ENCODE measurements at regions not wholly inside any gene's neighbourhood (a gene's known extent, or its start where the extent isn't known, plus 50 kb on each side); places are given as distances from the start of the nearest gene placed in this dataset.
"Not testable (repeated sequence)": the region's sequence is repeated elsewhere in the genome, so short reads cannot be mapped to it uniquely, and the experiment has no call there.

DNA sequence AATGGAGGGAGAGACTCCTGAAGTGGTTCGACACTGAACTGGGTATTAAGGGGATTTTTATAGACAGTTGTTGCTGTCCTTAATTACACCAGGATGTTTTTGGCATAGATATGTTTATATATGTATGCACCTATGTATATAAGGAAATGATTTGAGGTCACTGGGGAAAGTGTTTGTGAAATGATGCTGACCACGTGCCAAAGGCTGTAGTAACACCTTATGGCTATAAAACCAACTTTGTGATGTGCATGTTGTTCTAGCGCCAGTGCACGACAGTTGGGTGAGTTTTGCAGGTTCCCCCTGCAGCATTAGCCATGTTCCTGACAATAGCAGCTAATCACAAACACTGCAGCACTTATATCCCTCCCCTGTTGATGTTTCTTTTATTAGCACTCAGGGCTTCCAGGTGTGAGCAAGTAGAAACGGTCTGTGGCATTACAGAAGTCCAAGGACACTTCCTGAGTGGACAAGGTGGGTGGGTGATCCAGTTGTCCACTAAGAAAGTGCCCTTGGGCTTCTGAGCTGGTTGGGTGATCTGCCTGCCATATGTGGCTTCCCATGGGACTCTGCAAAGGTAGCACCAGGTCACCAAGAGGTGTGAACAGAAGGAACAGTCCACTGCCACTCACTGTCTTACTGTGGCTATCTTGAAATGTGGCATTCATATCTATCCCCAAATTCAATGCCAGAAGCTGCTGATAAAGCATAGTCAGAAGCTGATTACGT is 63.0 kb upstream of the RBM24 start:
- Histone ChIP-seq H3K4me3 (ENCODE audit: insufficient read depth, low read depth, low read length) (no peak overlapping the region), H3K27me3 (ENCODE audit: control insufficient read depth, insufficient read depth, low read length) (no peaks in the 10 kb centered on the region)
- no peak for DNase-seq

DNA sequence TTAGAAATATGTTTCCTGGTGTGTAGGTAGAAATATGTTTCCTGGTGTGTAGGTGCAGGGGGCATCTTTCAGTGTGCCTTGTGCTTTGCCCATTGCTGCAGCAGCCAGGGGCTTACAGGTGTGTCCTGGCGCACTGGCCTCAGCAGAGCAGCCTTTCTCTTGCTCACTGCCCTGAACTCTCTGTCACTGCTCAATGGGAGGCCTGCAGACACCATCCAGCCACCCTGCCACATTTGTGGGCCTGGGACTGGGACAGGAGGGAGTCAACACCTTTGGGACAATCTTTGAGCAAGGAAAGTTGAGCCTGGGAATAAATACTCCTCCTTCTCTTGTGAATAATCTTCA is 62.4 kb upstream of the RBM24 start:
- H3K36me3 ChIP-seq (replicated peaks; ENCODE audit: control insufficient read depth, insufficient read depth, low read length) = no peaks in the 10 kb centered on the region
- no peaks in the 10 kb centered on the region for H3K27me3 ChIP-seq (ENCODE audit: control insufficient read depth, insufficient read depth, low read length)
- no peak for DNase-seq
- no peak overlapping the region for H3K4me3 ChIP-seq (ENCODE audit: insufficient read depth, low read depth, low read length)

More for the DNA sequence above, 63.0 kb upstream of the RBM24 start:
- no peaks in the 10 kb centered on the region for H3K36me3 ChIP-seq (replicated peaks; ENCODE audit: control insufficient read depth, insufficient read depth, low read length)

DNA sequence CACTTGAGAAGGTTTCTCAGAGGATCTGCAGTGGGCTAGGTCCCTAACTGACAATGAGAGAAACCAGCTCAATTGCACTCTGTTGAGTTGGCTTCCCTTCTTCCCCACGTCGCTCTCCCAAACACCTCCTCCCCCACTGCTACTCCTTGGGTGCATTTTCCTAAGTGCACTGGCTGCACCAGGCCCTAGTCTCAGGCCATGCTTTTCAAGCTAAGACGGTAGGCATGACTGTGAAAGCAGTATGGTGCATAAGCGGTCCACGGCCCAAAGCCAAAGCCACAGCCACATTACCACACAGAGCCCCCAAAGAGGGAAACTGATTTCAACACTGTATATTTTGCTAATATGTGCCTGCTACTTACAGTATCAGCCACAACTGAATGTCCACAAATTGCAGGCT is 62.1 kb upstream of the RBM24 start:
- no peak for DNase-seq
- no peaks in the 10 kb centered on the region for H3K27me3 ChIP-seq (ENCODE audit: control insufficient read depth, insufficient read depth, low read length)
- H3K4me3 ChIP-seq (ENCODE audit: insufficient read depth, low read depth, low read length) = no peak overlapping the region
- H3K36me3 ChIP-seq (replicated peaks; ENCODE audit: control insufficient read depth, insufficient read depth, low read length) = no peaks in the 10 kb centered on the region

DNA sequence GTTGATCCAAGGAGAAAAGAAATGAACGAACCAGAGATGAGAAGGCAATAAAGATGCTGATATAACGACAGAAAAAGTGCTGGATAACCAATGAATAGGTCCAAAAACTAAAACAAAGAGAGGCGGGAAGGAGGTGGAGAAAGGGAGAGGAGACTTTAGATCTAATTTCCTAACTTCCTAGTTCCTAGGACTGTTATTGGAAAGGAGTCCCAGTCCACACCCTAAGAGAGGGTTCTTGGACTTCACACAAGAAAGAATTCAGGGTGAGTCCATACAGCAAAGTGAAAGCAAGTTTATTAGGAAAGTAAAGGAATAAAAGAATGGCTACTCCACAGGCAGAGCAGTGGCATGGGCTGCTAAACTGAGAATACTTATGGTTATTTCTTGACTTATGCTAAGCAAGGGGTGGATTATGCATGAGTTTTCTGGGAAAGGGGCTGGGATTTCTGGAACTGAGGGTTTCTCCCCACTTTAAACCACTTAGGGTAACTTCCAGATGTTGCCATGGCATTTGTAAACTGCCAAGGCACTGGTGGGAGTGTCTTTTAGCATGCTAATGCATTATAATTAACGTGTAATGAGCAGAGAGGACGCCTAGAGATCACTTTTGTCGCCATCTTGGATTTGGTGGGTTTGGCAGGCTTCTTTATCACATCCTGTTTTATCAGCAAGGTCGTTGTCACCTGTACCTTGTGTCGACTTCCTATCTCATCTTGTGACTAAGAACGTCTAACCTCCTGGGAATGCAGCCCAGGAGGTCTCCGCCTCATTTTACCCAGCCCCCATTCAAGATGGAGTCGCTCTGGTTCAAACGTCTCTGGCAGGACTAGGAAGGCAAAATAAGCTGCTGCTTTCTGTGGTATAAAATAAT is 60.9 kb upstream of the RBM24 start:
- Histone ChIP-seq H3K4me3 (ENCODE audit: insufficient read depth, low read depth, low read length) (no peak overlapping the region), H3K36me3 (replicated peaks; ENCODE audit: control insufficient read depth, insufficient read depth, low read length) (no peaks in the 10 kb centered on the region), H3K27me3 (ENCODE audit: control insufficient read depth, insufficient read depth, low read length) (no peaks in the 10 kb centered on the region)
- DNase-seq = no peak

DNA sequence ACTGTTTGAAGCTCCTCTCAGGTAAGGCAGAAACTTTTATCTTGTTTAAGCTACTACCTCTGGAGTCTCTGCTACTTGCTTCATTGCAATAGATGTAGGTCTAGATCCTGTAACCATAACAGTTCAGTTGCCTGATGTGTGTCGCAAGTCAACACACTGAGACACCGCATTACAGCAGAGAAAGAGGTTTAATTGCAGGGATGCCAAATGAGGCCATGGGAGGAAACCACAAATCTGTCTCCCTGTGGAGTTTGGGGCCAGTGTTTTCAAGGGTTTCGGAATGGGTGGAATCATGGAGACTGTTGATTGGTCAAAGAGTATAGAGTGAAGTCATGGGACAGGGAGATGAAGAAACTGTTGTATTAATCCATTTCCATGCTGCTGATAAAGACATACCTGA is 57.1 kb upstream of the RBM24 start:
- DNase-seq = no peak
- H3K4me3 ChIP-seq (ENCODE audit: insufficient read depth, low read depth, low read length) = no peak overlapping the region
- no peaks in the 10 kb centered on the region for H3K27me3 ChIP-seq (ENCODE audit: control insufficient read depth, insufficient read depth, low read length)
- no peaks in the 10 kb centered on the region for H3K36me3 ChIP-seq (replicated peaks; ENCODE audit: control insufficient read depth, insufficient read depth, low read length)

DNA sequence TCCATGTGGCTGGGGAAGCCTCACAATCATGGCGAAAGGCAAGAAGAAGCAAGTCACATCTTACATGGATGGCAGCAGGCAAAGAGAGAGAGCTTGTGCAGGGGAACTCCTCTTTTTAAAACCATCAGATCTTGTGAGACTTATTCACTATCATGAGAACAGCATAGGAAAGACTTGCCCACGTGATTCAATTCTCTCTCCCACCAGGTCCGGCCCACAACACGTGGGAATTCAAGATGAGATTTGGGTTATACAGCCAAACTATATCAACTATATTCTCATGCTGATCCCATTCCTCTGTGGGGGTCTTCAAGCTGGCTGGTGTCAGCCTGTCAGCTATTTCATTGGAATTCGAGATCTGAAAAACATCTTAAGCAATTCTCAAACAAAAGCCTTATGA is 56.7 kb upstream of the RBM24 start:
- not testable (repeated sequence) for H3K4me3 ChIP-seq (ENCODE audit: insufficient read depth, low read depth, low read length); H3K36me3 ChIP-seq (replicated peaks; ENCODE audit: control insufficient read depth, insufficient read depth, low read length); H3K27me3 ChIP-seq (ENCODE audit: control insufficient read depth, insufficient read depth, low read length); DNase-seq

DNA sequence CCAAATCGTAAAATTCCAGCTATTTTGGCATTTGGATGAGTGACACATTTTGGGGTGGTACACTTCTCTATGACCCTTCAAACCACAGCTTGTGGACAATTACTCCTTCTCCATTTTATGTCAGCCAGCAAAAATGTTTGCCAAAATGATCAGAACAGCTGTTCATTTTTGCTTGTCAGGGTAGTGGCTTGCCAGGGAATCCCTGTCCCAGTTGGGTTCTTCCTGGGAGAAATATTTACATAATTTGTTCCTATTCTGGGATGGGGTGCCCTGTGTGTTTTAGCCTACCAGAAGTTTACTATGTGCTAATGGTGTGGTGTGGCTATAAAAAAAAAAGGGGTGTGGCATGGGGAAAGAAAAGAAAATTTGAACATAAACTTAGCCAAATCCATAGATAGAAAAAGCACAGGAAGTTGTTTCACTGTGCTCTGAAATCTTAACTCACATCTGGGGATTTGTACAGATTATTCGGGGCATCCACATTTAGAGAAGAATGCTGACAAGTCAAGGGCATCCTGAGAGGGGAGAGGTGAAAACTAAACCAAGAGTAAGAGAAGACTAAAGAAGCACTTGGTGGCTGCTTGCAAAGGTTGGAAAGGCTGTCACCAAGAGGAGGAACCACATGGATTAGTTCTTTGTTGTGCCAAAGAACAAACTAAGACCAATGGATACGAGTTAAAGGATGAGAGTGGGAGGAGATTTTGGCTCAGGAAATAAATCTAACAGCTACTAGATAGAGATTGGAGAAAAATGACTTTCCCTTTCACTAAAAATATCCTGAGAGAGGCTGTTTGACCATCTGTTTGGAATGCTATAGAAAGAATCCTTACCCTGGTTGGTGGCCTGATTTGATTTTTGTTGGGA is 55.2 kb upstream of the RBM24 start:
- Histone ChIP-seq H3K4me3 (ENCODE audit: insufficient read depth, low read depth, low read length) (no peak overlapping the region), H3K27me3 (ENCODE audit: control insufficient read depth, insufficient read depth, low read length) (no peaks in the 10 kb centered on the region), H3K36me3 (replicated peaks; ENCODE audit: control insufficient read depth, insufficient read depth, low read length) (no peaks in the 10 kb centered on the region)
- no peak for DNase-seq

DNA sequence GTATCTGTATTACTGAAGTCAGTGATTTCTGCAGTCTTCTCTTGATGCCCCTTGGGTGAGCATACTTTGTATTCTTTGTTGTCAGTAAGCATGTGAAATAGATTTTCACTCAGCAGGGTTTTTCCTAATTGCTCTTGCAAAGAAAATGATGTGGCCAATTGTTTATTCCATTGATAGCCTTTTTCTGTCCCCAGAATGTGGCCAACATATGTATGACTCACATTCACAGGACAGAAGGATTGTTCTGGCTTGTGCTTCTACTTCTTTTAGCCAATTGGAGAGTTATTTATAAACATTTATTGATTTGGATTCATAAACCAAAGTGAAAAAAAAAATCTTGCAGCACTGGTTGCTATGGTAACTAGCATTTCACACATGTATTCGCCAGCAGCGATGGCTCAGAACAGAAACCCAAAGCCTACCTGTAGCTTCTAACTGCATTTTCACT is 54.4 kb upstream of the RBM24 start:
- Histone ChIP-seq H3K4me3 (ENCODE audit: insufficient read depth, low read depth, low read length) (no peak overlapping the region), H3K27me3 (ENCODE audit: control insufficient read depth, insufficient read depth, low read length) (no peaks in the 10 kb centered on the region), H3K36me3 (replicated peaks; ENCODE audit: control insufficient read depth, insufficient read depth, low read length) (no peaks in the 10 kb centered on the region)
- no peak for DNase-seq

DNA sequence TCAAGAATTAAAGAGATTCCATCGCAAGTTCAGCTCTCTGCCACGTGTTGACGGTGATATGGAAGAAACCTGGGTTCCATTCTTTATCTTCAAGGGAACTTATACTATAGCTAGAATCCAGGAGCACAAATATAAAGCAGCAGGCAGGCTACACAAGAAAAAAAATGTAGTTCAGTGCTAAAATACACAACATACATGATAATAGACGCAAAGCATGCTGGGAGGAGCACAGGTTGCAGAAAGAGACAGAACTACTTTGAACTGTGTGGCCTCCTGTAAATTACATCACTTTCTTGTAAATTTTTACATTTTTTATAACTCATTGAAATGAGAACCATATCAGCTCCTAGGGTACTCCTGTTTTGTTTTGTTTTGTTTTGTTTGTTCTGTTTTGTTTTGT is 53.8 kb upstream of the RBM24 start:
- no peak overlapping the region for H3K4me3 ChIP-seq (ENCODE audit: insufficient read depth, low read depth, low read length)
- no peaks in the 10 kb centered on the region for H3K36me3 ChIP-seq (replicated peaks; ENCODE audit: control insufficient read depth, insufficient read depth, low read length)
- H3K27me3 ChIP-seq (ENCODE audit: control insufficient read depth, insufficient read depth, low read length) = no peaks in the 10 kb centered on the region
- DNase-seq = no peak

Measured in H7 (cell line).